Heart right ventricle (tissue), 16 donors: ENCODE measurements at regions not wholly inside any gene's neighbourhood (a gene's known extent, or its start where the extent isn't known, plus 50 kb on each side); places are given as distances from the start of the nearest gene placed in this dataset.

Source experiments
- ATAC-seq, 8 donors: fragments of 200-7000 bp; cut with Tn5 transposase; one replicate each; pipeline ENCODE4 v1.9.1; 2020; ENCODE audit warnings: mild to moderate bottlenecking in 8 of 8, moderate library complexity in 8 of 8, moderate number of reproducible peaks in 1 of 8
- DNase-seq, 2 donors: peaks; one replicate each; pipeline ENCODE4 v3.0.0-alpha.2; 2020
- H3K27ac ChIP-seq, 10 donors: fragments of 200-600 bp; sonication (generic) in 2 of 10; one replicate each; pipeline versions ENCODE4 v1.5.0 to v1.8.0; 2020 to 2022; ENCODE audit warnings: mild to moderate bottlenecking in 3 of 10
- H3K27me3 ChIP-seq, 7 donors: fragments of 200-600 bp; one replicate each; pipeline ENCODE4 v1.8.0; 2021 to 2022; ENCODE audit warnings: mild to moderate bottlenecking in 2 of 7
- H3K36me3 ChIP-seq, 9 donors: fragments of 200-600 bp; sonication (generic) in 1 of 9; one replicate each; pipeline versions ENCODE4 v1.5.0 to v1.8.0; 2020 to 2022; ENCODE audit warnings: mild to moderate bottlenecking in 2 of 9
- H3K4me1 ChIP-seq, 9 donors: fragments of 200-600 bp; sonication (generic) in 1 of 9; one replicate each; pipeline versions ENCODE4 v1.5.0 to v1.8.0; 2020 to 2022; ENCODE audit warnings: mild to moderate bottlenecking in 4 of 9
- H3K4me3 ChIP-seq, 10 donors: fragments of 200-600 bp; sonication (generic) in 2 of 10; one replicate each; pipeline versions ENCODE4 v1.5.0 to v1.8.0; 2020 to 2022; ENCODE audit warnings: mild to moderate bottlenecking in 7 of 10, moderate library complexity in 2 of 10
- H3K9me3 ChIP-seq, 11 donors: fragments of 200-600 bp in 10 of 11; sonication (generic) in 2 of 11; one replicate each; pipeline versions ENCODE4 v1.5.0 to v1.8.0; 2013 to 2022; ENCODE audit warnings: mild to moderate bottlenecking in 2 of 11, control low read depth in 1 of 11, moderate library complexity in 1 of 11
- WGBS, 2 donors: extraction: QIAGEN DNeasy Blood & Tissue Kit; methylation state at CpG; one replicate each; pipeline ENCODE4 v1.1.7; 2013; ENCODE audit warnings: inconsistent platforms in 1 of 2; 5-methylcytosine and 5-hydroxymethylcytosine counted together
- intact Hi-C, 10 donors: fragments of 100-400 bp; cut with DNase I; formaldehyde crosslinking; loops; one replicate each; pipeline versions ENCODE4 v1.11.1 to v1.14.2; 2022
- TF ChIP-seq, protein P1 (sequence below), 9 donors: fragments of 200-600 bp; sonication (generic) in 2 of 9; IDR thresholded peaks; one replicate each; pipeline versions ENCODE4 v1.5.0 to v1.8.0; 2021 to 2022; ENCODE audit warnings: antibody characterized with exemption in 9 of 9, mild to moderate bottlenecking in 5 of 9, moderate library complexity in 1 of 9
- donor health status: Arrhythmogenic right ventricular cardiomyopathy.
- donor health status: ischemic (EF 13 %, LVEDD 7.1; RV severe dilation, severe dysfunction).
- donor health status: healthy with polysubstance abuse.
- donor health status: DM: no; HTN: yes; CAD: no.
- donor health status: DM: no; HTN: no; CAD: no.
- donor health status: ischemic (EF 25% LVEDD 6.9; RV normal size, moderate dysfunction).
- donor health status: ischemic (EF 25% LVEDD 5.7; RV mildly dilated, moderate dysfunction).
- donor health status: healthy.
- donor health status: DM: yes; HTN: yes; CAD: no.
- donor health status: Ischemic cardiomyopathy.
- donor health status: ischemic (EF 35%, LVEDD 5.7; RV mildly dilated, moderate dysfunction).
- donor health status: nonischemic (EF 11% LVEDD 7.7; RV severe dilation, severe dysfunction).
- donor health status: DM: yes; HTN: yes; CAD: no.
- donor health status: PGD.
- donor health status: ischemic (EF 29% LVEDD 5.4; RV normal size, mild dysfunction).
- donor health status: nonischemic (EF 23%, LVEDD 6.1; RV moderate dilation, normal function).

DNA sequence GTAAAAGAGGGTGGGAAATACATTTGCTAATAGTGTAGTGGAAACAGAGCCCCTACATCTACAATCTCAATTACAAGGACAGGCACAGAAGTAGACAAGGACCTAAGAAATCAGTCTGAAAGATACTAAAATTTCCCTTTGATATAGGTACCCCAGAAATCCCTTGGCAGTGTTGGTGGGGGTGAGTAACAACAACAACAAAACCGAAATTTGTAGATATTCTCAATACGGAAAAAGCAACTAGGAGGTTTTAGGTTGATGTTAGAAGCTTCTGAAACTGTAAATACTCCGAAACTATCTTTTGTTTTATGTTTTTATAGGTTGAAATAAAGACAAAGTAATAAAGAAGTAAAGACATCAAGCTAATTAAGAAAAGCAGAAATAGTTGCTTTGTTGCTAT lies 323.1 kb upstream of the CBLB start:
- Histone ChIP-seq H3K9me3 (peaks cover 0 to 7% (median 0%) of the 10 kb centered on the region in 11 donors), H3K27ac (no peak overlapping the region), H3K36me3 (no peaks in the 10 kb centered on the region), H3K27me3 (no peaks in the 10 kb centered on the region), H3K4me1 (no peaks in the 10 kb centered on the region), H3K4me3 (no peak overlapping the region)
- intact Hi-C loops = no loop called here
- TF ChIP-seq, protein P1, sequence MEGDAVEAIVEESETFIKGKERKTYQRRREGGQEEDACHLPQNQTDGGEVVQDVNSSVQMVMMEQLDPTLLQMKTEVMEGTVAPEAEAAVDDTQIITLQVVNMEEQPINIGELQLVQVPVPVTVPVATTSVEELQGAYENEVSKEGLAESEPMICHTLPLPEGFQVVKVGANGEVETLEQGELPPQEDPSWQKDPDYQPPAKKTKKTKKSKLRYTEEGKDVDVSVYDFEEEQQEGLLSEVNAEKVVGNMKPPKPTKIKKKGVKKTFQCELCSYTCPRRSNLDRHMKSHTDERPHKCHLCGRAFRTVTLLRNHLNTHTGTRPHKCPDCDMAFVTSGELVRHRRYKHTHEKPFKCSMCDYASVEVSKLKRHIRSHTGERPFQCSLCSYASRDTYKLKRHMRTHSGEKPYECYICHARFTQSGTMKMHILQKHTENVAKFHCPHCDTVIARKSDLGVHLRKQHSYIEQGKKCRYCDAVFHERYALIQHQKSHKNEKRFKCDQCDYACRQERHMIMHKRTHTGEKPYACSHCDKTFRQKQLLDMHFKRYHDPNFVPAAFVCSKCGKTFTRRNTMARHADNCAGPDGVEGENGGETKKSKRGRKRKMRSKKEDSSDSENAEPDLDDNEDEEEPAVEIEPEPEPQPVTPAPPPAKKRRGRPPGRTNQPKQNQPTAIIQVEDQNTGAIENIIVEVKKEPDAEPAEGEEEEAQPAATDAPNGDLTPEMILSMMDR (IDR thresholded peaks at IDR 0.05) = no peak
- no peak for DNase-seq
- 92 to 97% methylated on average over 3 of the region's 3 CpGs for WGBS, 2 donors
- ATAC-seq = no peak

DNA sequence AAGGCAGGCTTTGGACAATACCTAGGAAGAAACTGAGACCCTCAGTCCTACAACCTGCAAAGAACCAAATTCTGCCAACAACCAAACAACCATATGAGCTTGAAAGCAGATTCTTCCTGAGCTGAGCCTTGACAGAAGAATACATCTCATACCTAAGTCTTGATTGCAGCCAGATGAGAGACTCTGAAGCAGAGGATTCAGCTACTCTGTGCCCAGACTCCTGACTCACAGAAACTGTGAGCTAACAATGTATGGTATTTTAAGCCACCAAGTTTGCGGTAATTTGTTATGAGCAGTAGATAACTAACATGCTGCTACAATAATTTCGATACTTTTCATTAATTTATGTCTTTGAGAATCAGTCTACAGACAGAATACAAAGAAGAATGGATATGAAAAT lies 325.1 kb upstream of the CBLB start:
- Histone ChIP-seq H3K36me3 (no peaks in the 10 kb centered on the region), H3K4me3 (no peak overlapping the region), H3K27ac (no peak overlapping the region), H3K4me1 (peaks cover 0 to 5% (median 0%) of the 10 kb centered on the region in 9 donors), H3K9me3 (peaks cover 0 to 7% (median 0%) of the 10 kb centered on the region in 11 donors), H3K27me3 (no peaks in the 10 kb centered on the region)
- no peak for ATAC-seq
- no peak for DNase-seq
- 94 to 97% methylated on average over 2 of the region's 2 CpGs for WGBS, 2 donors
- intact Hi-C loops = no loop called here
- TF ChIP-seq, protein P1 (IDR thresholded peaks at IDR 0.05) = no peak

GRCh38 chr3:106194726-106195125 lies 325.9 kb upstream of the CBLB start:
- 98 to 100% methylated on average over 1 of the region's 1 CpG for WGBS, 2 donors
- ATAC-seq (no peak), DNase-seq (no peak)
- Histone ChIP-seq H3K9me3 (peaks cover 0 to 7% (median 0%) of the 10 kb centered on the region in 11 donors), H3K4me3 (no peak overlapping the region), H3K4me1 (peaks cover 0 to 8% (median 0%) of the 10 kb centered on the region in 9 donors), H3K27me3 (no peaks in the 10 kb centered on the region), H3K36me3 (no peaks in the 10 kb centered on the region), H3K27ac (no peak overlapping the region)
- intact Hi-C loops = no loop called here
- TF ChIP-seq, protein P1 (IDR thresholded peaks at IDR 0.05) = no peak

GRCh38 chr3:106197532-106198194 lies 328.9 kb upstream of the CBLB start:
- TF ChIP-seq, protein P1 (IDR thresholded peaks at IDR 0.05) = no peak
- Histone ChIP-seq H3K4me1 (peaks cover 0 to 8% (median 0%) of the 10 kb centered on the region in 9 donors), H3K27ac (no peak overlapping the region), H3K27me3 (no peaks in the 10 kb centered on the region), H3K9me3 (peaks cover 0 to 7% (median 0%) of the 10 kb centered on the region in 11 donors), H3K4me3 (no peak overlapping the region), H3K36me3 (no peaks in the 10 kb centered on the region)
- ATAC-seq (no peak), DNase-seq (no peak)
- intact Hi-C loops = no loop called here
- 61 to 63% methylated on average over 4 of the region's 4 CpGs for WGBS, 2 donors
